KG1 (cell line): ENCODE measurements at regions not wholly inside any gene's neighbourhood (a gene's known extent, or its start where the extent isn't known, plus 50 kb on each side); places are given as distances from the start of the nearest gene placed in this dataset.
"Not testable (repeated sequence)": the region's sequence is repeated elsewhere in the genome, so short reads cannot be mapped to it uniquely, and the experiment has no call there.

Experiments
- DNase-seq: peaks from one replicate; lab custom pipeline; 2025; lab: John Stamatoyannopoulos, UW

DNA sequence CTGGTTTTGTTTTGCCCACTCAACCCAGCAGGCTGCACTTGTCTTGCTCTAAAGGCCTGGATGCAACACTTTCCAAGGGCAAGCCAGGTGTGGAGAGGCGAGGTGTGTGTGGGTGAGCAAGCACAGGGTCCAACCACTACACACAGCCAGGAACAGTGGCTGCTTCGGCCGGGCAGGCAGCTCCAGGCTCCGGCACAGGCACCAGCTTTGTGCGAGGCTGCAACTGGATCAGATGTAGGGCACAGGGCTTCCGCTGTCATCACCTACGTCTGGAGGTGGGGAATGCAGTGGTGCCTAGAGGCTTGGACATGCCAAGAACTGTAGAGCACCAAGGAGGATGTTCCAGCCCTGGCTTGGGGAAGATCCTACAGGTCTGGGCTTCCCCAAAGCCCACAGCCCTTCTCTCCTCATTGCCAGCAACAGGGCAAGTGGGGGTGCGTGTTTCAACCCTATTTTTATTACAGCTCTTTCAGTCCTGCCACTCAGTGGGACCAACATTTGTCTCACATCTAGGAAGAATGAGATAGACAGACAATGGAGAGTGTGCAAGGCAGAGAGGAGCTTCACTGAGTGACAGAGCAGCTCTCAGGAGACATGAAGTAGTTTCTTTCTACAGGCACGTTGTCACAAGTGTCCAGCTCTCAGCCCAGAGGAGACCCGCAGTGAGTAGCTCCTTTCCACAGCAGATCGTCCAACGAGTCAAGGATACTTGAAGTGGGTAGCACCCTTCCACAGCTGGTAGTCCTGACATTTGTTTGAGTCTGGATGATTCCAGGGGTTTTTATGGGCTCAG is 622.2 kb downstream of the CDH9 start:
- DNase-seq: no peak

GRCh38 chr5:26390608-26391007 is 647.8 kb downstream of the CDH9 start:
- no peak for DNase-seq

GRCh38 chr5:26388976-26389375 is 649.4 kb downstream of the CDH9 start:
- no peak for DNase-seq

DNA sequence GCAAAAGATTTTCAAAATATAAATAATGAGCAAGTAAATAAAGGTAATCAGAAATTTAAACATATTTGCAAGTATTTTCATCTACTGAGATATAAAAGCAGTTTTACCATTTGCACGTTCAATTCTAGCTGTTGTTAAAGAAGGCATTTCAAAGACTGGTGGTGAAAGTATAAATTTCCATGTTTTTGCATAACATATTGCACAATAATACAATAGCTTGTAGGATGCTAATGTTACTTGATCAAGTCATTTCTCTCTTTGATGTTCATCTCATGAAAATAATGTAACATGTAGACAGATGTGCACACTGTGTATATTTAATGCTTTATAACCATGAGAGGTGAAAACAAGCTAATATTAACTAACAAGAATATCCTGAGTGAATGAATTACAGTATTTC is 651.9 kb downstream of the CDH9 start:
- no peak for DNase-seq

- DNase-seq: not testable (repeated sequence)
Measured at GRCh38 chr5:26364624-26365023, 673.8 kb downstream of the CDH9 start.

- no peak for DNase-seq
Measured at GRCh38 chr5:26343801-26344325, 694.5 kb downstream of the CDH9 start.

DNA sequence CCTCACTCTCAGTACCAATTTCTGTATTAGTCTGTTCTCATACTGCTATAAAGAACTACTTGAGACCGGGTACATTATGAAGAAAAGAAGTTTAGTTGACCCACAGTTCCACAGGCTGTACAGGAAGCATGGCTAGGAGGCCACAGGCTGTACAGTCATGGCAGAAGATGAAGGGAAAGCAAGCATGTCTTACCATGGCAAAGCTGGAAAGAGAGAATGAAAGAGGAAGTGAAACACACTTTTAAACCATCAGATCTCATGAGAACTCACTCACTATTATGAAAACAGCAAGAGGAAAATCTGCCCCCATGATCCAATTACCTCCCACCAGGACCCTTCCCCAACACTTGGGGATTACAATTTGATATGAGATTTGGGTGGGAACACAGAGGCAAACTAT is 698.8 kb downstream of the CDH9 start:
- DNase-seq: no peak

DNA sequence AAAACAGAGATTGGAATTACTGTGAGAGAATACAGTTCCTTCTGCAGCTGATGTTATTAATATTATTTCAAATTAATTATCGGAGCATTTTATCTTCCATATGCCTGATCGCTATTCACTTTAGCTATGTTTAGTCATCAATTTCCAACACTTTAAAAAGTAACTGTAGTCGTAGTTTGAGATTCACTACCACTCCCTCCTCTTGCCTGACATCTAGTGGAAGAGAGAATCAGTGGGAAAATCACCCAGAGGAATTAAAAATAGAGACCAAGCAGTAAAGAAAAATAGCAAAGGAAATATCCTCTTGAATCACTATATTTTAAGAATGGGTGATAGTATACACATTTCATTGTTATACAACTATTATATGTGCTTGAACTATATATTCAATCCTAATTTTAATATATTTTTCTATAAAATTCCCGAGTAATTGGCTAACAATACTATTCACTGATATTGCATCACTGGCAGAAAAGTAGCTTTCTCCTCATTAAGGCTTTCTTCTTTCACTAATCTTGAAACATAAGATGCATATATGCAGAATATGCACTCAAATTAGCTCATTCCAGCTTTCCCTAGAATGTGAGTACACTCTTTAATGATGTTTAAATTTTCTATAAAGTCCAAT is 708.7 kb downstream of the CDH9 start:
- DNase-seq: no peak

DNA sequence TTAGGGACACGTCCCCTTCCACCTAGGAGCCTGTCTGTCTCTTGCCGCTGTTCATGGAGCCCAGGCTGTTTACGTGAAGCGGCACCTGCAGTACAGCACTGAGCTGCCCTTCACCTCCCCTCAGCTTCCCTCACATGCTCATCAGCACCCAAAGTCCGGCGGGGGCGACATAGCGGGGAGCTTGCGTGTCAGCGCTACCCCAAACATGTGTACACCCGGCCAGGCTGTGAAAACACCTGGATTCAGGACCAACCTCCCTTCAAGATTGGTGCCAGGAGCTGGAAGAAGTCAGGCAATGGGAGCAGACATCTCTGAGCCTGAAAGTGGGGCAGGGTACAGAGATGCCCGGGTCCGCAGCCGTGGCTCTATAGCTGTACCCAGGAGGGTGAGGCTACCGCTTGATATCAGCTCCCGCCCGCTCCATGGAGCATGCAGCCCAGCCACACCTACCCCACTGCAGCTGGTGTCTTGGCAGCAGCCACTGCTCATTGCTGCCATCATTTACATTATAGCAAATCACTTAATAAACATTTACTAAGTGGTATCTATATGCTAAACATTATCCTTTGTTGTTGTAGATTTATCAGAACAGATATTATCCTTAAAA is 712.1 kb downstream of the CDH9 start:
- no peak for DNase-seq

- DNase-seq: not testable (repeated sequence)
Measured at GRCh38 chr5:26325432-26325831, 713.0 kb downstream of the CDH9 start.

DNA sequence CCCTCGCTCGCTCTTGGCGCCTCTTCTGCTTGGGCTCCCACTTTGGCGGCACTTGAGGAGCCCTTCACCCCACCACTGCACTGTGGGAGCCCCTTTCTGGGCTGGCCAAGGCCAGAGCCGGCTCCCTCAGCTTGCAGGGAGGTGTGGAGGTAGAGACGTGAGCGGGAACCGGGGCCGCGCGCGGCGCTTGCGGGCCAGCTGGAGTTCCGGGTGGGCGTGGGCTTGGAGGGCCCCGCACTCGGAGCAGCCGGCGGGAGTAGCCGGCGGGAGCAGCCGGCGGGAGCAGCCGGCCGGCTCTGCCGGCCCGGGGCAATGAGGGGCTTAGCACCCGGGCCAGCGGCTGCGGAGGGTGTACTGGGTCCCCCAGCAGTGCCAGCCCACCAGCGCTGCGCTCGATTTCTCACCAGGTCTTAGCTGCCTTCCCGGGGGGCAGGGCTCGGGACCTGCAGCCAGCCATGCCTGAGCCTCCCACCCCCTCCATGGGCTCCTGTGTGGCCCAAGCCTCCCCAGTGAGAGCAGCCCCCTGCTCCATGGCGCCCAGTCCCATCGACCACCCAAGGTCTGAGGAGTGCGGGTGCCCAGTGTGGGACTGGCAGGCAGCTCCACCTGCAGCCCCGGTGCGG is 714.0 kb downstream of the CDH9 start:
- DNase-seq: not testable (repeated sequence)

DNA sequence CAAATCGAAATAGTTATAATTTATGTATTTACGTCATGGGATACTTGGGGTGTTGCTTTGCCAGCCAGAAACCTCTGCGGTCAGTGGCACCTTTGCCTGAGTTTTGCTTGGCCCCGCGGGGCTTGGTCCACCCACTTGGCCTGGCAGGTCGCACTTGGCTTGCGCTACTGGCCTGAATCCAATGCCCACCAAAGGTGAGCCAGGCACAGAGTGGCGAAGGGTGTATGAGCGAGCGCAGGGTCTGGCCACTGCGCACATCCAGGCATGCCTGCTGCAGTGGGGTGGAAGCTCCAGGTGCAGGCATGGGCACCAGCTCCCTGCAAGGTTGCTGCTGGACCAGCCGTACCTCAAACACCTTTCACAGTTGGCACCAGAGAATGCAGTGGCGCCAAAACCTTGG is 714.6 kb downstream of the CDH9 start:
- no peak for DNase-seq

GRCh38 chr5:26321278-26321677 is 717.1 kb downstream of the CDH9 start:
- no peak for DNase-seq

GRCh38 chr5:26310415-26310814 is 728.0 kb downstream of the CDH9 start:
- DNase-seq: no peak

- DNase-seq: no peak
Measured at GRCh38 chr5:26295541-26295940, 742.8 kb downstream of the CDH9 start.

DNA sequence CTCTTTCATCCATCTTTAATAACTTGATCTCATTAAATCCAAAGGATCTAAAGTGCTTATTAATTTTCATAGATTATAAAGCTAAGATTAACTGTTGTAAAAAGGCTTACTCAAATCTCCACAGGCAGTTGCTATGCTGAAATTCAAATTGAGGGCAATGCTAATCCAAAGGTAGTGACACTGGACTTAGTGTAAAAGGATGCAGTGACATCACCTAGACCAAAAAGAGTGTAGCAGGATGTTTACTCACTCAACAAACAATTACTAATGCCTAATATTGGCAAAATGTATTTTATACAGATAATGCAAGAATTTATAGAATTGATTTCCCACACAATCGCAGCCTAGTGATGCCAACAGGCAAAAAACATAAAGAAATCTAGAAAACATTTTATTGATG is 756.2 kb downstream of the CDH9 start:
- no peak for DNase-seq

- no peak for DNase-seq
Measured at GRCh38 chr5:26278078-26278477, 760.3 kb downstream of the CDH9 start.

GRCh38 chr5:26259081-26259480 is 779.3 kb downstream of the CDH9 start:
- DNase-seq: no peak

GRCh38 chr5:26245321-26245720 is 793.1 kb downstream of the CDH9 start:
- no peak for DNase-seq

- DNase-seq: no peak
Measured at GRCh38 chr5:26239588-26239987, 798.8 kb downstream of the CDH9 start.

GRCh38 chr5:26237489-26237888 is 800.9 kb downstream of the CDH9 start:
- DNase-seq: no peak

DNA sequence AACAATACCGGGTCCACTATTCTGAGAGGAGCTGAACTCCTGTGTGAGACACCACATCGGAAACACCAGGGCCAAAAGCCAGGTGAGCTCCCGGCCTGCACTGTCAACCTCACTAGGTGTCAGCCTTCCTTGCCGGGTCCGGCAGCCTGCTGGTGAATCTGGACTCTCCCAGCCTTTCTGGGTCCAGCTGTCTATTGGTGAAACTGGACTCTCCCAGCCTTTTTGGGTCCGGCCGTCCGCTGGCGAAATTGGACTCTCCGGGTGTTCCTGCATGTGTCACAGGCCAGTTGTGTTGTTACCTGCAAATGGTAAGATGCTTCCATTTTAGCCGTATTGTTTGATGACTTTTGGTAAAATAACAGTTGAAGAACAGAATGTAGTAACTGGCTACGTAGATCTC is 801.5 kb downstream of the CDH9 start:
- no peak for DNase-seq

DNA sequence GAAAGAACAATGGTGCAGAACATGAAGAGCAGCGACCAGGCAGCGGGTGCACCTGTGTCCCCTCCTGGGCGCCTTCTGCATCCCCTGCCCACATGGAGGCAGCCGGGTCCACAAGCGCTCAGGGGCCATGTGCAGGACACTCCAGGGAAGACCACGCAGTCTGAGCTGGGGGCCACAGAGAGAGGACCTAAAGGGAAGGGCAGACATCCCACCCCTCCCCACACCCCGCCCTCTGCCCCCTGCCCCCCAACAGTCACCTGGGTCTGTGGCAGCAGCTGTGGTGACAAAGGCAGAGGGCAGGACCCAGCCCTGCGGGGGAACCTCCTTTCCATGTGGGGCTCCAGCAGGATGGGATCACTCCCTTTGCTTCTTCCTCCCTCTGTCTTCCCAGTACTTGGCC is 805.7 kb downstream of the CDH9 start:
- no peak for DNase-seq
